ENCODE measurements at regions not wholly inside any gene's neighbourhood (a gene's known extent, or its start where the extent isn't known, plus 50 kb on each side); places are given as distances from the start of the nearest gene placed in this dataset.

DNA sequence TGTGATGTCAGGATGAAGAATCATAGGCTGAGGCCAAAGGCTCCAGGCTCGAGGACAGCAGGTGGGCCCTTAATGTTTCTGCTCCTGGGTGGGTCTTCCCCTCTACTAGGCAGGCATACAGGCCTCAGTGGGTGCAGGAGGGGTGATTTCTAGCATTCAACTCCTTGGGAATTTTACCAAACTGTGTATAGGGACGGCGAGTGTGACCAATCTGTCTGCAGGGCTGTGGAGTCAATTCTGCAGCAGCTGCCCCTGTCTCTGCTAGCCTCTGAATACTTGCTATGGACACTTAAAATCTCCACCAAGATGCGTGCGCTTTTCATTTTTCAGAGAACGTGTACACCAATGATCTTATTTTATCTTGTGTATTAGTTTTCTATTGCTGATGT lies 115.5 kb downstream of the WDR11 start:
- H3K27me3 ChIP-seq (ENCODE audit: insufficient read depth, low read depth, low read length): no peaks in the 10 kb centered on the region
- H4K20me1 ChIP-seq (ENCODE audit: insufficient read depth): no peaks in the 10 kb centered on the region
- no peak overlapping the region for H2AFZ ChIP-seq (ENCODE audit: low read depth, low read length)
- H3K27ac ChIP-seq (ENCODE audit: low read length): no peak overlapping the region
- no peaks in the 10 kb centered on the region for H3K36me3 ChIP-seq (ENCODE audit: insufficient read depth, low read length)
- H3K79me2 ChIP-seq (replicated peaks; ENCODE audit: insufficient read depth, low read length): no peaks in the 10 kb centered on the region
- TF ChIP-seq EP300 (conservative IDR thresholded peaks at IDR 0.05; ENCODE audit: poor library complexity, severe bottlenecking): no peak
- no peak for TF ChIP-seq TAF1 (IDR thresholded peaks at IDR 0.05; ENCODE audit: low read depth)
- TF ChIP-seq MXI1 (conservative IDR thresholded peaks at IDR 0.05; ENCODE audit: poor library complexity, severe bottlenecking): no peak
- TF ChIP-seq EZH2 (IDR thresholded peaks at IDR 0.05; ENCODE audit: borderline replicate concordance, insufficient read depth, low read length, poor library complexity, severe bottlenecking): no peak
- no peak for TF ChIP-seq SMC3 (conservative IDR thresholded peaks at IDR 0.05; ENCODE audit: poor library complexity)
- no peak for TF ChIP-seq RAD21 (conservative IDR thresholded peaks at IDR 0.05)
- TF ChIP-seq, protein P1, sequence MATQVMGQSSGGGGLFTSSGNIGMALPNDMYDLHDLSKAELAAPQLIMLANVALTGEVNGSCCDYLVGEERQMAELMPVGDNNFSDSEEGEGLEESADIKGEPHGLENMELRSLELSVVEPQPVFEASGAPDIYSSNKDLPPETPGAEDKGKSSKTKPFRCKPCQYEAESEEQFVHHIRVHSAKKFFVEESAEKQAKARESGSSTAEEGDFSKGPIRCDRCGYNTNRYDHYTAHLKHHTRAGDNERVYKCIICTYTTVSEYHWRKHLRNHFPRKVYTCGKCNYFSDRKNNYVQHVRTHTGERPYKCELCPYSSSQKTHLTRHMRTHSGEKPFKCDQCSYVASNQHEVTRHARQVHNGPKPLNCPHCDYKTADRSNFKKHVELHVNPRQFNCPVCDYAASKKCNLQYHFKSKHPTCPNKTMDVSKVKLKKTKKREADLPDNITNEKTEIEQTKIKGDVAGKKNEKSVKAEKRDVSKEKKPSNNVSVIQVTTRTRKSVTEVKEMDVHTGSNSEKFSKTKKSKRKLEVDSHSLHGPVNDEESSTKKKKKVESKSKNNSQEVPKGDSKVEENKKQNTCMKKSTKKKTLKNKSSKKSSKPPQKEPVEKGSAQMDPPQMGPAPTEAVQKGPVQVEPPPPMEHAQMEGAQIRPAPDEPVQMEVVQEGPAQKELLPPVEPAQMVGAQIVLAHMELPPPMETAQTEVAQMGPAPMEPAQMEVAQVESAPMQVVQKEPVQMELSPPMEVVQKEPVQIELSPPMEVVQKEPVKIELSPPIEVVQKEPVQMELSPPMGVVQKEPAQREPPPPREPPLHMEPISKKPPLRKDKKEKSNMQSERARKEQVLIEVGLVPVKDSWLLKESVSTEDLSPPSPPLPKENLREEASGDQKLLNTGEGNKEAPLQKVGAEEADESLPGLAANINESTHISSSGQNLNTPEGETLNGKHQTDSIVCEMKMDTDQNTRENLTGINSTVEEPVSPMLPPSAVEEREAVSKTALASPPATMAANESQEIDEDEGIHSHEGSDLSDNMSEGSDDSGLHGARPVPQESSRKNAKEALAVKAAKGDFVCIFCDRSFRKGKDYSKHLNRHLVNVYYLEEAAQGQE (IDR thresholded peaks at IDR 0.05; ENCODE audit: borderline replicate concordance): no peak
- TF ChIP-seq, protein P2, sequence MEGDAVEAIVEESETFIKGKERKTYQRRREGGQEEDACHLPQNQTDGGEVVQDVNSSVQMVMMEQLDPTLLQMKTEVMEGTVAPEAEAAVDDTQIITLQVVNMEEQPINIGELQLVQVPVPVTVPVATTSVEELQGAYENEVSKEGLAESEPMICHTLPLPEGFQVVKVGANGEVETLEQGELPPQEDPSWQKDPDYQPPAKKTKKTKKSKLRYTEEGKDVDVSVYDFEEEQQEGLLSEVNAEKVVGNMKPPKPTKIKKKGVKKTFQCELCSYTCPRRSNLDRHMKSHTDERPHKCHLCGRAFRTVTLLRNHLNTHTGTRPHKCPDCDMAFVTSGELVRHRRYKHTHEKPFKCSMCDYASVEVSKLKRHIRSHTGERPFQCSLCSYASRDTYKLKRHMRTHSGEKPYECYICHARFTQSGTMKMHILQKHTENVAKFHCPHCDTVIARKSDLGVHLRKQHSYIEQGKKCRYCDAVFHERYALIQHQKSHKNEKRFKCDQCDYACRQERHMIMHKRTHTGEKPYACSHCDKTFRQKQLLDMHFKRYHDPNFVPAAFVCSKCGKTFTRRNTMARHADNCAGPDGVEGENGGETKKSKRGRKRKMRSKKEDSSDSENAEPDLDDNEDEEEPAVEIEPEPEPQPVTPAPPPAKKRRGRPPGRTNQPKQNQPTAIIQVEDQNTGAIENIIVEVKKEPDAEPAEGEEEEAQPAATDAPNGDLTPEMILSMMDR (IDR thresholded peaks at IDR 0.05; ENCODE audit: poor library complexity, severe bottlenecking): no peak
- no peak for TF ChIP-seq POLR2AphosphoS5 (IDR thresholded peaks at IDR 0.05)
- H3K4me2 ChIP-seq (ENCODE audit: low read length): no peak overlapping the region
- no peaks in the 10 kb centered on the region for H3K9me3 ChIP-seq (ENCODE audit: low read length)
- H3K9ac ChIP-seq (ENCODE audit: low read length): no peak overlapping the region
- no peaks in the 10 kb centered on the region for H3K9me2 ChIP-seq (ENCODE audit: insufficient read depth, low read length)
- no peak overlapping the region for H3K4me3 ChIP-seq (ENCODE audit: low read length)
- no peaks in the 10 kb centered on the region for H3F3A ChIP-seq (ENCODE audit: insufficient read depth, low read length, poor library complexity, severe bottlenecking)

DNA sequence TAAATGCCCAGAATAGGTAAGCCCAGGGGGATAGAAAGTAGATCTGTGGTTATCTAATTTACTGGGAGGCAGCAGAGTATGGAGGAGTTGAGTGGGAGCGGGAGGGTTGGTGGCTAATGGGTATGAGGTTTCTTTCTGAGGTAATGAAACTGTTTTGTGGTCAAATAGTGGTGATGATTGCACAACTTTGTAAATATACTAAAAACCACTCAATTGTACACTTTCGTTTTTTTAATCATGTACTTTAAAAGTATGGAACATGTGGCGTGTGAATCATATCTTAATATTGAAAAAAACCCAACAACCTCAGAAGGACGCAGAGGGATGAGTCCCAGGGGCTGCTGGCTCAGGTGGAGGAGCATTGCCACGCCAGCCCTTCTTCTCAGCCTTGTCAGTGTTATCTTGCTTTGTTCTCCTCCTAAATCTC lies 118.1 kb downstream of the WDR11 start:
- Histone ChIP-seq H3K36me3 (ENCODE audit: insufficient read depth, low read length) (no peaks in the 10 kb centered on the region), H2AFZ (ENCODE audit: low read depth, low read length) (no peak overlapping the region), H3K9me3 (ENCODE audit: low read length) (peaks cover 11% of the 10 kb centered on the region)

More for the DNA sequence above, 118.1 kb downstream of the WDR11 start:
- Histone ChIP-seq H3K27ac (ENCODE audit: low read length) (no peak overlapping the region), H3K79me2 (replicated peaks; ENCODE audit: insufficient read depth, low read length) (no peaks in the 10 kb centered on the region), H3K4me3 (ENCODE audit: low read length) (no peak overlapping the region), H3K9me2 (ENCODE audit: insufficient read depth, low read length) (no peaks in the 10 kb centered on the region), H3F3A (ENCODE audit: insufficient read depth, low read length, poor library complexity, severe bottlenecking) (no peaks in the 10 kb centered on the region), H3K9ac (ENCODE audit: low read length) (no peak overlapping the region), H3K4me2 (ENCODE audit: low read length) (no peak overlapping the region), H3K27me3 (ENCODE audit: insufficient read depth, low read depth, low read length) (no peaks in the 10 kb centered on the region), H4K20me1 (ENCODE audit: insufficient read depth) (no peaks in the 10 kb centered on the region)
- TF ChIP-seq, protein P1 (IDR thresholded peaks at IDR 0.05; ENCODE audit: borderline replicate concordance): no peak
- TF ChIP-seq TAF1 (IDR thresholded peaks at IDR 0.05; ENCODE audit: low read depth) (no peak), MXI1 (conservative IDR thresholded peaks at IDR 0.05; ENCODE audit: poor library complexity, severe bottlenecking) (no peak), RAD21 (conservative IDR thresholded peaks at IDR 0.05) (no peak), EZH2 (IDR thresholded peaks at IDR 0.05; ENCODE audit: borderline replicate concordance, insufficient read depth, low read length, poor library complexity, severe bottlenecking) (no peak), EP300 (conservative IDR thresholded peaks at IDR 0.05; ENCODE audit: poor library complexity, severe bottlenecking) (no peak)
- TF ChIP-seq, protein P2 (IDR thresholded peaks at IDR 0.05; ENCODE audit: poor library complexity, severe bottlenecking): no peak
